Brain microvascular endothelial cell (primary cell): ENCODE measurements at regions not wholly inside any gene's neighbourhood (a gene's known extent, or its start where the extent isn't known, plus 50 kb on each side); places are given as distances from the start of the nearest gene placed in this dataset.

Experiments
- DNase-seq: peaks from one replicate; pipeline ENCODE4 v3.0.0-alpha.2; 2020
- H3K27ac ChIP-seq: fragments of 250-450 bp; sonication (Bioruptor Pico); 2 replicates; pipeline ENCODE4 v1.5.1; 2020; ENCODE audit warnings: mild to moderate bottlenecking, moderate library complexity
- H3K27me3 ChIP-seq: fragments of 250-450 bp; sonication (Bioruptor Pico); replicated peaks from 2 replicates; pipeline ENCODE4 v1.5.1; 2020; ENCODE audit warnings: mild to moderate bottlenecking
- H3K36me3 ChIP-seq: fragments of 250-450 bp; sonication (Bioruptor Pico); replicated peaks from 2 replicates; pipeline ENCODE4 v1.5.1; 2020; ENCODE audit warnings: mild to moderate bottlenecking
- H3K4me3 ChIP-seq: 2 replicates; pipeline ENCODE4 v1.5.1; 2011; ENCODE audit warnings: low read depth, mild to moderate bottlenecking, control low read depth, low read length, moderate library complexity
- in situ Hi-C: cut with HindIII; loops from 2 replicates; pipeline ENCODE4 v1.10.0; 2017; ENCODE audit warnings: low sequenced_read_pairs, low pct_ligation_motif_present
- TF ChIP-seq, protein P1 (sequence below): IDR thresholded peaks from 2 replicates; pipeline ENCODE4 v1.5.1; 2011; ENCODE audit warnings: low read depth, mild to moderate bottlenecking, moderate library complexity, low read length, control low read depth, inconsistent platforms; ENCODE audit errors: missing control alignments

DNA sequence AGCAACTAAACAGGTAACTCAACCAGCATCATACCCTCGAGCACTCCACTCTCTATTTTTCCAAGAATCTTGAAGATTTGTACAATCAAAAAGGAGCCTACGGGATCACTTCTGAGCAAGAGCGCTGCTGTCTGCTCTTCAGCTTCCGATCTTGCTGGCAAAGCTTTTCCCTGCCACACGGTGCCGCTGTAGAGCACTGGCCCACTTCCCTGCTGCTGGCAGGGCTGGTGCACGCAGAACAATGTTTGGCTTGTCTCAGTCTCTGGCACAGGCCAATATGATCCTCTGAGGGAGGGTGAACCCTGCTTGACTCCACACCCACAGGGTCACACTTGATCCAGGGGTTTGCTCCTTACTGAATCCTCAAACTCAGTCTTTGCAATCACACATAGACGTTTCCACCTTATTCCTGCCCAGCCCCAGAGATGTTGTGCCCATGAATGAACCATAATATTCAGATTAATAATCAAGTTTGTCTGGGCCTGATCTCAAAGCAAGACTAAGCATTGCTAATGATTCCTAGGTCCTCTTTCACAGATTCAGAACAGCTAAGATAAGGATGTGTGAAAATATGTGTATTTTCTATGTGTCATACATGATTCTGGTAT lies 536.6 kb downstream of the SOX6 start:
- Histone ChIP-seq H3K27me3 (no peaks in the 10 kb centered on the region), H3K36me3 (no peaks in the 10 kb centered on the region), H3K27ac (no peak overlapping the region), H3K4me3 (no peak overlapping the region)
- peak; percentile 40 for DNase-seq
- TF ChIP-seq, protein P1, sequence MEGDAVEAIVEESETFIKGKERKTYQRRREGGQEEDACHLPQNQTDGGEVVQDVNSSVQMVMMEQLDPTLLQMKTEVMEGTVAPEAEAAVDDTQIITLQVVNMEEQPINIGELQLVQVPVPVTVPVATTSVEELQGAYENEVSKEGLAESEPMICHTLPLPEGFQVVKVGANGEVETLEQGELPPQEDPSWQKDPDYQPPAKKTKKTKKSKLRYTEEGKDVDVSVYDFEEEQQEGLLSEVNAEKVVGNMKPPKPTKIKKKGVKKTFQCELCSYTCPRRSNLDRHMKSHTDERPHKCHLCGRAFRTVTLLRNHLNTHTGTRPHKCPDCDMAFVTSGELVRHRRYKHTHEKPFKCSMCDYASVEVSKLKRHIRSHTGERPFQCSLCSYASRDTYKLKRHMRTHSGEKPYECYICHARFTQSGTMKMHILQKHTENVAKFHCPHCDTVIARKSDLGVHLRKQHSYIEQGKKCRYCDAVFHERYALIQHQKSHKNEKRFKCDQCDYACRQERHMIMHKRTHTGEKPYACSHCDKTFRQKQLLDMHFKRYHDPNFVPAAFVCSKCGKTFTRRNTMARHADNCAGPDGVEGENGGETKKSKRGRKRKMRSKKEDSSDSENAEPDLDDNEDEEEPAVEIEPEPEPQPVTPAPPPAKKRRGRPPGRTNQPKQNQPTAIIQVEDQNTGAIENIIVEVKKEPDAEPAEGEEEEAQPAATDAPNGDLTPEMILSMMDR, result peak; percentile 95
- in situ Hi-C loops, result no loop called here

DNA sequence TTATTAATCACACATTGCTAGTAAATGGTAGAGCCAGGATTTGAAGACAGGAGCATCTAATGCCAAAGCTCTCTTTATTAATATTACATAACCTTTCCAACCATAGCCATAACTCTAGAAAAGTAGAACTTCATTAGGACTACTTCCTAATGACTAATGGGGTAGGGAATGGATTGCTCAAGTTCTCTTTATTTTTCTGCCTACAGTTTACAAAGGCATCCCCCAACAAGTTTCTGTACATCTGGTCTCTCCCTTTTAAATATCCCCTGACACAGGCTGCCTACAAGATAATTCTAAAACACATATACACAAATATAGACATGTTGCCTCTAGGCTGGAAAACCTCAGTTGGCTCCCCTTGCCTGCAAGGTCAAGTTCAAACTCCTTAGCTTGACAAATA lies 534.9 kb downstream of the SOX6 start:
- Histone ChIP-seq H3K36me3 (no peaks in the 10 kb centered on the region), H3K27ac (no peak overlapping the region), H3K4me3 (no peak overlapping the region), H3K27me3 (no peaks in the 10 kb centered on the region)
- TF ChIP-seq, protein P1, result no peak
- in situ Hi-C loops, result no loop called here
- no peak for DNase-seq

DNA sequence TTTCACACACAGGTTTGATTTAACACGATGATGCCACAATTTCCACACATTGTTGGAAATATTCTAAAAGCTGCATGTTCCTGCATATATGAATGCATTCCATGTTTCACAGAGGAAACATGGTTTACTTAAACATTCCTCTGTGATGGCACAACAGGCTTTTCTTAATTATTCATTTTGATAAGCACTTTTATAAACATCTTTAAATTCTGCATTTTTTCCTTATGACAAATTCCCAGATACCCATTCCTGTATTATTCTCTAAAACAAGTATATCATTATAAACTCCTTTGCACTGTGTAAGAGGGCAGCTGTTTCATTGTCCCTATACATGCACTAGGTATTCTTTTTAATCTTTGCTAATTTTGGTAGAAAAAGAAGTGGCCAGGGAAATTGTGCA lies 532.3 kb downstream of the SOX6 start:
- Histone ChIP-seq H3K36me3 (no peaks in the 10 kb centered on the region), H3K27me3 (no peaks in the 10 kb centered on the region), H3K4me3 (no peak overlapping the region), H3K27ac (no peak overlapping the region)
- in situ Hi-C loops, result no loop called here
- TF ChIP-seq, protein P1, result no peak
- DNase-seq, result no peak

DNA sequence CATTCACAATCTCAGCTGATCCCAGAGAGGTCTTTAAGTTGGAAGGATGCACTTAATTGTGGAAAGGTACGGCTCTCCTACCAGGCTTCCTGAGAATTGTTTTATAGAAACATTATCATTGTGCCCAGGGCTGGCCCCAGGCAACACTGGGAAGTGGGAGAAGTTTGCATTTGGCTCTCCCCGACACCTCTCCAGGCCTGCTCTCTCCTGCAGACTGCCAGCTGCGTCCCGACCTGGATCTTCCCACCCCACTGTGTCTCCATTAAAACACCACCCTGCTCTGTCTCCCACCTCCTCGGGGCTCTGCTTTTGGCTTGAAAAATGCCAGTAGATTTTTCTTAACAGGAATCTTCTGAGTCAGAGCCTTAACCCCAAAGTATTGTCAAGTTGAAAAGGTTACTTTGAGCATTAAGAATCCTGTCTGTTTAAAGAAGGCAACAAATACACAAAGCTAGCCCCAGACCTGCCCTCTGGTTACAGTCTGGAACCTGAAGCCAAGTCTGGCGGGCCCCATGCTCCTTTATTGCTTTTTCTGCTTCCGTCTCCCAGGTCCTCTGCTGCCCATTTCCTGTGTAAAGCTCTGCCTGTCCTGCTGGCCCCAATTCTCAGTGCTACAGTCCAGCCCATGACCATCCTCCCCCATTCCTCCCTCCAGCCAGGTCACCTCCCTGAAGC lies 530.2 kb downstream of the SOX6 start:
- in situ Hi-C loops, result no loop called here
- no peaks in the 10 kb centered on the region for H3K36me3 ChIP-seq

DNA sequence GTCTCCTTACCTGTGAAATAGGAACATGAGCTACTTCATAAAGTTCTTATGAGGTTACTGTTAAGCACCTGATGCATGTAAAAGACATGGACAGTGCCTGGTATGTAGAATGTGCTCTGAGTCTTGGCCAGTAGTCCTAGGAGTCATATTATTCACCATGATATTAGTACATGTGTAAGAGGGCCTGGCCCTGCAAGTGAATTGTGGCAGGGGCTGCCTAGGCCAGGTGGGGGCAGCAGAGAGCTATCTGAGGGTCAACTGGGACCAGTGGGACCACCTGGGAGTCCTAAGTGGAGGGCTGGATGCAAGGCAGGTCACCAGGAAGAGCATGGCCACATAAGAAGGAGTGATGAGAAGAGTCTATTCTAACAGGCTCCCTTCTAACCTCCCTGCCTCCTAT lies 529.5 kb downstream of the SOX6 start:
- Histone ChIP-seq H3K27me3 (no peaks in the 10 kb centered on the region), H3K4me3 (no peak overlapping the region), H3K27ac (no peak overlapping the region), H3K36me3 (no peaks in the 10 kb centered on the region)
- in situ Hi-C loops, result no loop called here
- TF ChIP-seq, protein P1, result peak; percentile 74
- DNase-seq, result peak; percentile 17

More for the DNA sequence above, 530.2 kb downstream of the SOX6 start:
- Histone ChIP-seq H3K27me3 (no peaks in the 10 kb centered on the region), H3K4me3 (no peak overlapping the region), H3K27ac (no peak overlapping the region)
- DNase-seq, result no peak
- TF ChIP-seq, protein P1, result no peak
